ENCODE measurements at regions not wholly inside any gene's neighbourhood (a gene's known extent, or its start where the extent isn't known, plus 50 kb on each side); places are given as distances from the start of the nearest gene placed in this dataset.

DNA sequence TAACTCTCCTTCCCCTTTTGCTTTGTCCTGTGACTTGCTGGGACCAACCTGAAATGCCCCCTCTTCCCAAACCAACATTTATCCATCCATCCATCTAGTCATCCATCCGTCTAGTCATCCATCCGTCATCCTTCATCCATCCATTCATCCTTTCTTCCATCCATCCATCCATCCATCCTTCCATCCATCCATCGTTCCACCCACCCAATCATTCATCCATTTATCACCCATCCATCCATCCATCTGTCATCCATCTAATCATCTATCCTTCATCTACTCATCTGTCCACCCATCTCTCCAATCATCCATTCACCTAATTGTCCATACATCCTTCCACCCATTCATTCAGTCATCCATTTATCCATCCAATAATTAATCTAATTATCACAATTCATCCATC lies 92.7 kb downstream of the EDN3 start:
- TF ChIP-seq YY1 (IDR thresholded peaks at IDR 0.05; ENCODE audit: insufficient read depth, insufficient read length) (no peak), ZNF274 (IDR thresholded peaks at IDR 0.05; ENCODE audit: low read depth, low read length) (no peak)
